ENCODE measurements at regions not wholly inside any gene's neighbourhood (a gene's known extent, or its start where the extent isn't known, plus 50 kb on each side); places are given as distances from the start of the nearest gene placed in this dataset.
A peak's percentile ranks its signal among the peaks of the same experiment; 100 is the strongest.

GRCh38 chr3:132829101-132829500, 106.9 kb upstream of the NPHP3 start:
- DNase-seq, result no peak
- Histone ChIP-seq H3K27me3 (no peaks in the 10 kb centered on the region), H3K9me3 (no peaks in the 10 kb centered on the region), H3K4me3 (no peak overlapping the region), H3K4me1 (no peaks in the 10 kb centered on the region), H3K27ac (no peak overlapping the region), H3K36me3 (no peaks in the 10 kb centered on the region)
- 91 to 93% methylated on average over 7 of the region's 7 CpGs for WGBS, 2 donors
- peak in 1 of 6 experiments; percentile 8 for TF ChIP-seq CTCF (IDR thresholded peaks at IDR 0.05)
- TF ChIP-seq EP300 (IDR thresholded peaks at IDR 0.05), result no peak
- no peak for TF ChIP-seq POLR2AphosphoS5 (IDR thresholded peaks at IDR 0.05)
- no peak for TF ChIP-seq POLR2A (IDR thresholded peaks at IDR 0.05)
- no peak for ATAC-seq (ENCODE audit: low FRiP score in 2 of 2)

GRCh38 chr3:132822837-132823236, 100.6 kb upstream of the NPHP3 start:
- DNase-seq (no peak), ATAC-seq (ENCODE audit: low FRiP score in 2 of 2) (no peak)
- H3K27ac ChIP-seq, result no peak overlapping the region
- H3K36me3 ChIP-seq, result no peaks in the 10 kb centered on the region
- H3K9me3 ChIP-seq, result no peaks in the 10 kb centered on the region
- H3K4me3 ChIP-seq, result no peak overlapping the region
- 79 to 92% methylated on average over 2 of the region's 2 CpGs for WGBS, 2 donors
- TF ChIP-seq CTCF (IDR thresholded peaks at IDR 0.05), result no peak
- no peak for TF ChIP-seq POLR2A (IDR thresholded peaks at IDR 0.05)
- TF ChIP-seq POLR2AphosphoS5 (IDR thresholded peaks at IDR 0.05), result no peak
- TF ChIP-seq EP300 (IDR thresholded peaks at IDR 0.05), result no peak
- H3K27me3 ChIP-seq, result no peaks in the 10 kb centered on the region
- peaks cover 0 to 6% (median 0%) of the 10 kb centered on the region in 4 donors for H3K4me1 ChIP-seq

- no peaks in the 10 kb centered on the region for H3K36me3 ChIP-seq
- 55 to 62% methylated on average over 1 of the region's 1 CpG for WGBS, 2 donors
- no peak overlapping the region for H3K27ac ChIP-seq
- H3K9me3 ChIP-seq, result no peaks in the 10 kb centered on the region
- DNase-seq (no peak), ATAC-seq (ENCODE audit: low FRiP score in 2 of 2) (no peak)
- H3K27me3 ChIP-seq, result no peaks in the 10 kb centered on the region
- TF ChIP-seq CTCF (IDR thresholded peaks at IDR 0.05) (no peak), POLR2A (IDR thresholded peaks at IDR 0.05) (no peak), POLR2AphosphoS5 (IDR thresholded peaks at IDR 0.05) (no peak), EP300 (IDR thresholded peaks at IDR 0.05) (no peak)
- H3K4me3 ChIP-seq, result no peak overlapping the region
- H3K4me1 ChIP-seq, result peaks cover 0 to 6% (median 0%) of the 10 kb centered on the region in 4 donors
These were observed 100.1 kb upstream of the NPHP3 start for GRCh38 chr3:132822266-132822665.

GRCh38 chr3:132821314-132821713, 99.1 kb upstream of the NPHP3 start:
- Histone ChIP-seq H3K27ac (no peak overlapping the region), H3K4me1 (peaks cover 0 to 6% (median 0%) of the 10 kb centered on the region in 4 donors), H3K36me3 (no peaks in the 10 kb centered on the region), H3K27me3 (no peaks in the 10 kb centered on the region), H3K4me3 (no peak overlapping the region), H3K9me3 (no peaks in the 10 kb centered on the region)
- ATAC-seq (ENCODE audit: low FRiP score in 2 of 2), result no peak
- WGBS, 2 donors, result 96 to 100% methylated on average over 2 of the region's 2 CpGs
- TF ChIP-seq CTCF (IDR thresholded peaks at IDR 0.05) (no peak), EP300 (IDR thresholded peaks at IDR 0.05) (no peak), POLR2A (IDR thresholded peaks at IDR 0.05) (no peak)
- DNase-seq, result no peak

- no peak for ATAC-seq (ENCODE audit: low FRiP score in 2 of 2)
- no peaks in the 10 kb centered on the region for H3K27me3 ChIP-seq
- H3K4me3 ChIP-seq, result no peak overlapping the region
- no peaks in the 10 kb centered on the region for H3K9me3 ChIP-seq
- TF ChIP-seq POLR2AphosphoS5 (IDR thresholded peaks at IDR 0.05) (no peak), POLR2A (IDR thresholded peaks at IDR 0.05) (no peak)
- WGBS, 2 donors, result 60 to 76% methylated on average over 1 of the region's 1 CpG
- no peak overlapping the region for H3K27ac ChIP-seq
- DNase-seq, result no peak
- peaks cover 0 to 6% (median 0%) of the 10 kb centered on the region in 4 donors for H3K4me1 ChIP-seq
- H3K36me3 ChIP-seq, result no peaks in the 10 kb centered on the region
These were observed 96.0 kb upstream of the NPHP3 start for GRCh38 chr3:132818251-132818650.
